CD14-positive monocyte (primary cell): ENCODE measurements at regions not wholly inside any gene's neighbourhood (a gene's known extent, or its start where the extent isn't known, plus 50 kb on each side); places are given as distances from the start of the nearest gene placed in this dataset.

Experiments used
- DNase-seq, 3 donors: peaks; one replicate each; pipeline ENCODE4 v3.0.0-alpha.2; 2011 to 2022
- H2AFZ ChIP-seq: 2 replicates; pipeline ENCODE4 v1.6.0; 2012; ENCODE audit warnings: mild to moderate bottlenecking, low read depth, low read length, inconsistent platforms; ENCODE audit not compliant: insufficient read depth, poor library complexity, severe bottlenecking
- H3K27ac ChIP-seq, 2 donors: 1 replicate in 1 of 2; 2 replicates in 1 of 2; pipeline ENCODE4 v1.5.1; 2012 to 2013; ENCODE audit warnings: low read length in 2 of 2, control low read depth in 1 of 2, inconsistent platforms in 1 of 2, low read depth in 1 of 2, mild to moderate bottlenecking in 1 of 2
- H3K27me3 ChIP-seq, 2 donors: one replicate each; pipeline versions ENCODE4 v1.6.0 to v1.6.1; 2011 to 2013; ENCODE audit warnings: low read length in 2 of 2; ENCODE audit not compliant: control insufficient read depth in 2 of 2, insufficient read depth in 2 of 2
- H3K36me3 ChIP-seq, 2 donors: replicated peaks in 1 of 2; 1 replicate in 1 of 2; 2 replicates in 1 of 2; pipeline versions ENCODE4 v1.5.1 to v1.6.1; 2012 to 2013; ENCODE audit warnings: low read length in 2 of 2, control low read depth in 1 of 2, inconsistent platforms in 1 of 2, mild to moderate bottlenecking in 1 of 2; ENCODE audit not compliant: insufficient read depth in 2 of 2, control insufficient read depth in 1 of 2
- H3K4me1 ChIP-seq, 2 donors: 1 replicate in 1 of 2; 2 replicates in 1 of 2; pipeline versions ENCODE4 v1.5.1 to v1.6.1; 2012 to 2013; ENCODE audit warnings: low read length in 2 of 2, control low read depth in 1 of 2, inconsistent platforms in 1 of 2, mild to moderate bottlenecking in 1 of 2, moderate library complexity in 1 of 2; ENCODE audit not compliant: insufficient read depth in 2 of 2, control insufficient read depth in 1 of 2
- H3K4me2 ChIP-seq: replicated peaks from 2 replicates; pipeline ENCODE3; 2012; ENCODE audit warnings: low read length, moderate library complexity, mild to moderate bottlenecking; ENCODE audit not compliant: poor library complexity, severe bottlenecking; ENCODE audit errors: extremely low read depth
- H3K4me3 ChIP-seq, 3 experiments: fragments of 200-600 bp in 1 of 3; sonication (generic) in 1 of 3; replicated peaks in 1 of 3; 1 replicate in 2 of 3; 2 replicates in 1 of 3; pipeline ENCODE4 v1.5.1; 2011 to 2013; ENCODE audit warnings: low read length in 3 of 3, mild to moderate bottlenecking in 3 of 3, control low read depth in 2 of 3, low read depth in 2 of 3, inconsistent platforms in 1 of 3, moderate library complexity in 1 of 3
- H3K79me2 ChIP-seq: 2 replicates; pipeline ENCODE4 v1.6.0; 2012; ENCODE audit warnings: mild to moderate bottlenecking, control low read depth, inconsistent platforms, low read length, moderate library complexity; ENCODE audit not compliant: insufficient read depth
- H3K9ac ChIP-seq: 2 replicates; pipeline ENCODE4 v1.6.0; 2017; ENCODE audit warnings: low read length, mild to moderate bottlenecking; ENCODE audit not compliant: insufficient read depth, poor library complexity, severe bottlenecking
- H3K9me3 ChIP-seq, 2 donors: replicated peaks in 1 of 2; 1 replicate in 1 of 2; 2 replicates in 1 of 2; pipeline versions ENCODE4 v1.5.1 to v1.6.1; 2012 to 2013; ENCODE audit warnings: low read length in 2 of 2, control low read depth in 1 of 2; ENCODE audit not compliant: control insufficient read depth in 1 of 2, insufficient read depth in 1 of 2
- H4K20me1 ChIP-seq: 2 replicates; pipeline ENCODE4 v1.6.0; 2012; ENCODE audit warnings: mild to moderate bottlenecking, low read length, control low read depth, moderate library complexity; ENCODE audit not compliant: insufficient read depth
- H3K27ac Mint-ChIP-seq, 7 donors: one replicate each; pipeline ENCODE4 v1.8.0; 2020; ENCODE audit warnings: mild to moderate bottlenecking in 7 of 7, mixed read lengths in 7 of 7, moderate library complexity in 6 of 7, inconsistent platforms in 2 of 7
- H3K27me3 Mint-ChIP-seq, 3 donors: one replicate each; pipeline ENCODE4 v1.8.0; 2021 to 2022; ENCODE audit warnings: low read depth in 3 of 3, mild to moderate bottlenecking in 3 of 3, mixed read lengths in 3 of 3, moderate library complexity in 3 of 3, inconsistent platforms in 1 of 3
- H3K36me3 Mint-ChIP-seq, 2 donors: one replicate each; pipeline ENCODE4 v1.8.0; 2020; ENCODE audit warnings: mixed read lengths in 2 of 2, inconsistent platforms in 1 of 2, mild to moderate bottlenecking in 1 of 2
- H3K4me1 Mint-ChIP-seq: one replicate; pipeline ENCODE4 v1.8.0; 2020; ENCODE audit warnings: mild to moderate bottlenecking, mixed read lengths
- H3K4me3 Mint-ChIP-seq, 2 donors: one replicate each; pipeline ENCODE4 v1.8.0; 2020; ENCODE audit warnings: mild to moderate bottlenecking in 2 of 2, mixed read lengths in 2 of 2, moderate library complexity in 1 of 2
- H3K9me3 Mint-ChIP-seq, 7 donors: one replicate each; pipeline ENCODE4 v1.8.0; 2020 to 2022; ENCODE audit warnings: mixed read lengths in 7 of 7, mild to moderate bottlenecking in 6 of 7, moderate library complexity in 6 of 7, inconsistent platforms in 2 of 7
- WGBS: methylation state at CpG from one replicate; pipeline ENCODE4 v1.1.5; 2013; ENCODE audit warnings: missing lambda C conversion rate; ENCODE audit not compliant: insufficient coverage; 5-methylcytosine and 5-hydroxymethylcytosine counted together
- intact Hi-C, 2 donors: fragments of 100-400 bp; cut with micrococcal nuclease; formaldehyde crosslinking; loops; one replicate each; pipeline versions ENCODE4 v1.15.0 to v1.15.1; 2023
- TF ChIP-seq, protein P1 (sequence below): fragments of 200-600 bp; IDR thresholded peaks from one replicate; pipeline ENCODE4 v1.8.0; 2022; ENCODE audit warnings: antibody characterized with exemption, mild to moderate bottlenecking

DNA sequence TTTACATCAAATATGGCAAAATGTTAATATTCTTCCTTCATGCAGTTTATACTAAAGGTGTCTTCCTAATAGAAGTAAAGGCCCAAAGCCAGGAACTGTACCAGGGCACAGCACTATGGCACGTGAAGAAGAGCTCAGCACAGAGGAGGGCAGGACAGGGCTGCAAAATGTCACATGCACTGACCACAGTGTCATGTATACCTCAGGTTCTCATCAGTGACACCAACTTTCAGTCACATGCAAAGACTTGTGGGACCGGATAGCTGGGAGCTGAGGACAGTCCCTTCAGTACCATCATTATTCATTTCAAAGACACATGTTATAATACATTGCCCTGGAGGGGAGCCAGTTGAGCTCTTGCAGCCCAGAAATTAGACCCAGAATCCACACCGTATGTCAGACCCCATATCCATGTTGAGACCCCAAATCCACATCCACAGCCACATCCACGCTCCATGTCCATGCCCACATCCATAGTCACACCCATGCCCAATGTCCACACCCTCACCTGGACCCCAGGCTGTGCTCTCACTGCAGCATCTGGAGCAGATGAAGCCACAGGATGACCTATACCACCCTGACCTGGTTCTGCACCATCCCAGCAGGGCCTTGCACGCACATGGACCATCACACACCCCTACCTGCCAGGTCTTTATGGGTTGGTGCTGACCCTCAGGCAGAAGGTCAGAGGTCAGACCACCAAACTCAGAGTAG is 111.8 kb downstream of the TUBA3C start:
- no peaks in the 10 kb centered on the region for H3K36me3 Mint-ChIP-seq

DNA sequence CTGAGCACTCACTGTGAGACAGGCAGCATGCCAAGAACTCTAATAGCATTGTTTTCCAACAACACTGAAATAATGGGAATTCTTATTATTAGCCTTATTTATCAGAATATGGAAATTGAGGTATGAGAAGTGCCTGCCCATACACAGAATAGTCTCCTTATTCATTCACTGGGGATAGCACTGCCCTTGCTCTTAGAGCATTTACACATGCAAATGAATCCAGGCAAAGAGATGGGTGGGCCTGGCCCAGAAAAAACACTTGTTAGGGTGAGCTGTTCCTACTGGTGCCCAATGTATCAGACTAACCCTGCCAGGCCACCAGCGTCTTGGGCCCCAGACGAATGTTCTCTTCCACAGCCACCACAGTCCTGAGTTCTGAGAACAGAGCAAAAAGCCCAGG is 112.9 kb downstream of the TUBA3C start:
- H3K9me3 ChIP-seq: peaks cover 40 to 55% of the 10 kb centered on the region in 2 donors
- H3K4me3 Mint-ChIP-seq: no peak overlapping the region
- H4K20me1 ChIP-seq: no peaks in the 10 kb centered on the region
- no peak overlapping the region for H3K4me2 ChIP-seq
- H3K27me3 ChIP-seq: no peaks in the 10 kb centered on the region
- TF ChIP-seq, protein P1, sequence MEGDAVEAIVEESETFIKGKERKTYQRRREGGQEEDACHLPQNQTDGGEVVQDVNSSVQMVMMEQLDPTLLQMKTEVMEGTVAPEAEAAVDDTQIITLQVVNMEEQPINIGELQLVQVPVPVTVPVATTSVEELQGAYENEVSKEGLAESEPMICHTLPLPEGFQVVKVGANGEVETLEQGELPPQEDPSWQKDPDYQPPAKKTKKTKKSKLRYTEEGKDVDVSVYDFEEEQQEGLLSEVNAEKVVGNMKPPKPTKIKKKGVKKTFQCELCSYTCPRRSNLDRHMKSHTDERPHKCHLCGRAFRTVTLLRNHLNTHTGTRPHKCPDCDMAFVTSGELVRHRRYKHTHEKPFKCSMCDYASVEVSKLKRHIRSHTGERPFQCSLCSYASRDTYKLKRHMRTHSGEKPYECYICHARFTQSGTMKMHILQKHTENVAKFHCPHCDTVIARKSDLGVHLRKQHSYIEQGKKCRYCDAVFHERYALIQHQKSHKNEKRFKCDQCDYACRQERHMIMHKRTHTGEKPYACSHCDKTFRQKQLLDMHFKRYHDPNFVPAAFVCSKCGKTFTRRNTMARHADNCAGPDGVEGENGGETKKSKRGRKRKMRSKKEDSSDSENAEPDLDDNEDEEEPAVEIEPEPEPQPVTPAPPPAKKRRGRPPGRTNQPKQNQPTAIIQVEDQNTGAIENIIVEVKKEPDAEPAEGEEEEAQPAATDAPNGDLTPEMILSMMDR: no peak
- H2AFZ ChIP-seq: no peak overlapping the region
- no peaks in the 10 kb centered on the region for H3K4me1 Mint-ChIP-seq
- H3K4me1 ChIP-seq: no peaks in the 10 kb centered on the region
- no peaks in the 10 kb centered on the region for H3K79me2 ChIP-seq
- no peak for DNase-seq
- H3K36me3 ChIP-seq: no peaks in the 10 kb centered on the region
- H3K9ac ChIP-seq: no peak overlapping the region
- no peak overlapping the region for H3K4me3 ChIP-seq
- H3K27me3 Mint-ChIP-seq: peaks cover 0 to under 1% (median 0%) of the 10 kb centered on the region in 3 donors
- H3K27ac ChIP-seq: no peak overlapping the region
- WGBS: 80% methylated on average over 1 of the region's 2 CpGs
- peaks cover 9 to 38% (median 17%) of the 10 kb centered on the region in 7 donors for H3K9me3 Mint-ChIP-seq
- no peak overlapping the region for H3K27ac Mint-ChIP-seq
- no peaks in the 10 kb centered on the region for H3K36me3 Mint-ChIP-seq
- intact Hi-C loops: no loop called here

More for the DNA sequence above, 111.8 kb downstream of the TUBA3C start:
- Histone ChIP-seq H3K36me3 (no peaks in the 10 kb centered on the region), H3K9ac (no peak overlapping the region), H2AFZ (no peak overlapping the region), H3K4me3 (no peak overlapping the region), H3K4me1 (no peaks in the 10 kb centered on the region), H3K79me2 (no peaks in the 10 kb centered on the region), H3K27ac (no peak overlapping the region), H3K27me3 (no peaks in the 10 kb centered on the region), H4K20me1 (no peaks in the 10 kb centered on the region), H3K4me2 (no peak overlapping the region), H3K9me3 (peaks cover 45 to 50% of the 10 kb centered on the region in 2 donors)
- 78% methylated on average over 4 of the region's 5 CpGs for WGBS
- Mint-ChIP-seq H3K4me3 (no peak overlapping the region), H3K27ac (no peak overlapping the region), H3K9me3 (peaks cover 10 to 39% (median 16%) of the 10 kb centered on the region in 7 donors), H3K4me1 (no peaks in the 10 kb centered on the region), H3K27me3 (no peaks in the 10 kb centered on the region)
- TF ChIP-seq, protein P1: no peak
- intact Hi-C loops: no loop called here
- no peak for DNase-seq
